ENCODE measurements at regions not wholly inside any gene's neighbourhood (a gene's known extent, or its start where the extent isn't known, plus 50 kb on each side); places are given as distances from the start of the nearest gene placed in this dataset.

DNA sequence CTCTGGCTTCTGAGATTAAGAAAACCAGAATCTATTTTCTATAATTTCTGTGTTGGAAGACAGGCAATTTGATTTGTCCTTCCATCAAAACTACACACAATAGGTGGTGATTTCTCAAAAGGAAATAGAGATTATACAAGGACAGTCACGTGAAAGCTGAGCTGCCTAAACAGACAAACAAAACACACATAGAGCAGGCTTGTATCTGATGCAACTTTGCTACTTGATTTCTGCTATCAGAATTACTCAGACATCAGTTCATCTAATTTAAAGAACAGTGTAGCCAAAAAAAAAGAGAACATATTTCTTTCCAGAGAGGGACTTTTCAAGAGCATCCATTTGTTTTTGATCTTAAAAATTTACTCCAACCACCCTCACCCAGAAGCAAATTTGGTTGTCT, 2128.3 kb upstream of the C9orf72 start:
- ChIA-PET POLR2A (no interaction called here), CTCF (no interaction called here)
- no TSS peak for BruUV-seq (replicated peaks)
- Histone ChIP-seq H3K36me3 (ENCODE audit: control insufficient read depth in 2 of 2, extremely low read depth in 1 of 2, insufficient read depth in 2 of 2, low read length in 2 of 2) (no peaks in the 10 kb centered on the region), H3K4me1 (ENCODE audit: control insufficient read depth, extremely low read depth, insufficient read depth, low read length) (no peaks in the 10 kb centered on the region), H3K9me1 (replicated peaks; ENCODE audit: control insufficient read depth, extremely low read depth, insufficient read depth, low read length) (no peaks in the 10 kb centered on the region), H3K79me2 (ENCODE audit: control insufficient read depth, insufficient read depth, low read length) (no peaks in the 10 kb centered on the region), H3K4me3 (replicated peaks in 1 of 3; ENCODE audit: insufficient read depth in 1 of 3, low read depth in 1 of 3, low read length in 3 of 3) (no peak overlapping the region), H3K27ac (ENCODE audit: insufficient read depth, low read depth, low read length) (no peak overlapping the region), H3K27me3 (ENCODE audit: control insufficient read depth in 2 of 2, insufficient read depth in 2 of 2, low read length in 2 of 2) (no peaks in the 10 kb centered on the region), H4K20me1 (replicated peaks; ENCODE audit: control insufficient read depth, extremely low read depth, insufficient read depth, low read length) (no peaks in the 10 kb centered on the region), H2AFZ (ENCODE audit: low read depth, low read length) (no peak overlapping the region), H3K9me3 (replicated peaks; ENCODE audit: control insufficient read depth, insufficient read depth, low read length) (no peaks in the 10 kb centered on the region), H3K9ac (replicated peaks; ENCODE audit: extremely low read depth, insufficient read depth, low read length) (no peak overlapping the region), H3K4me2 (ENCODE audit: insufficient read depth, low read length) (no peak overlapping the region)
- no peak for DNase-seq (ENCODE audit: low read depth, low spot score)
- dilution Hi-C loops (cut with MboI; ENCODE audit: extremely low pct_ligation_motif_present, low sequenced_read_pairs) (no loop called here), intact Hi-C loops (cut with micrococcal nuclease) (no loop called here)
- TF ChIP-seq GATA2 (IDR thresholded peaks at IDR 0.05; ENCODE audit: insufficient read depth, insufficient read length, low read depth, low read length): no peak
- FAIRE-seq: no peak

DNA sequence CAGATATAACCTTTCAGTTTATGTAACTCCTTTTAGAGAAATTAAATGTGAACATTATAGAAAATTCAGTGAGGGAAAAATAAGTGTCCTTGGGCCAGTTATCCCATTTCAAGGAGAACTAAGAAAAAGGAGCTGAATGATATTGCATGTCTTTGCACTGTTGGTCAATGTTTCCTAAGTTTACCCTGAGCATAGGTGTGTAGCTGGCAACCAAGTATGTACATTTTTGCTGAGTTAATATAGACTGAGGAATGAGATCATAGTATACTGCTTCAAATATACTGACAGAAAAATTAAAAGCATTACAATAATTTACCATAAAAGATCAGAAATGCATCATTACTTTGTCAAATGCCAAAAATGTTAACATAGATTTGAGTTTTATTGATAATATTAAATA, 2128.7 kb upstream of the C9orf72 start:
- Histone ChIP-seq H3K9me3 (replicated peaks; ENCODE audit: control insufficient read depth, insufficient read depth, low read length) (no peaks in the 10 kb centered on the region), H3K36me3 (ENCODE audit: control insufficient read depth in 2 of 2, extremely low read depth in 1 of 2, insufficient read depth in 2 of 2, low read length in 2 of 2) (no peaks in the 10 kb centered on the region), H3K4me3 (replicated peaks in 1 of 3; ENCODE audit: insufficient read depth in 1 of 3, low read depth in 1 of 3, low read length in 3 of 3) (no peak overlapping the region), H2AFZ (ENCODE audit: low read depth, low read length) (no peak overlapping the region), H3K79me2 (ENCODE audit: control insufficient read depth, insufficient read depth, low read length) (no peaks in the 10 kb centered on the region), H3K9me1 (replicated peaks; ENCODE audit: control insufficient read depth, extremely low read depth, insufficient read depth, low read length) (no peaks in the 10 kb centered on the region), H3K4me2 (ENCODE audit: insufficient read depth, low read length) (no peak overlapping the region), H3K9ac (replicated peaks; ENCODE audit: extremely low read depth, insufficient read depth, low read length) (no peak overlapping the region), H3K4me1 (ENCODE audit: control insufficient read depth, extremely low read depth, insufficient read depth, low read length) (no peaks in the 10 kb centered on the region), H4K20me1 (replicated peaks; ENCODE audit: control insufficient read depth, extremely low read depth, insufficient read depth, low read length) (no peaks in the 10 kb centered on the region), H3K27me3 (ENCODE audit: control insufficient read depth in 2 of 2, insufficient read depth in 2 of 2, low read length in 2 of 2) (no peaks in the 10 kb centered on the region), H3K27ac (ENCODE audit: insufficient read depth, low read depth, low read length) (no peak overlapping the region)
- intact Hi-C loops (cut with micrococcal nuclease): no loop called here
- CTCF ChIA-PET: no interaction called here
- no TSS peak for BruUV-seq (replicated peaks)
- DNase-seq (ENCODE audit: low read depth, low spot score) (no peak), FAIRE-seq (no peak)
- dilution Hi-C loops (cut with MboI; ENCODE audit: extremely low pct_ligation_motif_present, low sequenced_read_pairs): no loop called here
- POLR2A ChIA-PET: no interaction called here
- TF ChIP-seq, protein P1, sequence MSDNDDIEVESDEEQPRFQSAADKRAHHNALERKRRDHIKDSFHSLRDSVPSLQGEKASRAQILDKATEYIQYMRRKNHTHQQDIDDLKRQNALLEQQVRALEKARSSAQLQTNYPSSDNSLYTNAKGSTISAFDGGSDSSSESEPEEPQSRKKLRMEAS (IDR thresholded peaks at IDR 0.05; ENCODE audit: insufficient read depth, insufficient read length): no peak
